SW 1271 (cell line): ENCODE measurements at regions not wholly inside any gene's neighbourhood (a gene's known extent, or its start where the extent isn't known, plus 50 kb on each side); places are given as distances from the start of the nearest gene placed in this dataset.

ENCODE experiments used
- DNase-seq, 2 experiments: peaks; one replicate each; lab custom pipeline; 2025; lab: John Stamatoyannopoulos, UW

- DNase-seq, result no peak
Measured at GRCh38 chr16:31701734-31702133, 171.9 kb upstream of the ZNF267 start.

- DNase-seq, result no peak
Measured at GRCh38 chr16:31702796-31703195, 170.8 kb upstream of the ZNF267 start.

DNA sequence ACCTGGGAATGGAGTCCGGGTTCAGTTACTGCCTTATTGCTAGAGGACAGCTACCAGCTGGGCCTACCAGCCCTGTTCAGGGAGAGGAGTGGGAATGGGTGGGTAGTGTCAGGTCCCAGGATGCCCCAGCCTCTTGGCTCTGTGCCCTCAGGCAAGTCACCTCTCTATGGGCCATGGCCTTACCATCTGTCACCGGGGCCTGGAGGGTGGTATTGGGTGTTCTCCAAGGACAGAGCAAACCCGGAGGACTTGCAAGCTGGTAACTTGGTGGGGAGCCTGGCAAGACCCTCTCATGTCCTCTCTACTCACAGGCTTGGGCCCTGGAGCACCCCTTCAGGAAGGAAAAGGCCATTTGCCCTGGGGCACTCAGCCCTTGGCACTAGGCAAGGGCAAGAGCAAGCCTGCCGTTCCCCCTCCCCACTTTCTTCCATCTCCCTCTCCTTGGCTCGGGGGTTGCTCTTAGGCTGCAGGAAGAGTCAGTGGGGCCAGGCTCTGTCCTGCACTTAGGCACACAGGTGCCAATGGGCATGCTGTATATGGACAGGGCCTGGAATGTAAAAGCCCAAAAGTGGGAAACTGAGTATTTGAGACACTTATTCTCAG lies 170.0 kb upstream of the ZNF267 start:
- no peak for DNase-seq

DNA sequence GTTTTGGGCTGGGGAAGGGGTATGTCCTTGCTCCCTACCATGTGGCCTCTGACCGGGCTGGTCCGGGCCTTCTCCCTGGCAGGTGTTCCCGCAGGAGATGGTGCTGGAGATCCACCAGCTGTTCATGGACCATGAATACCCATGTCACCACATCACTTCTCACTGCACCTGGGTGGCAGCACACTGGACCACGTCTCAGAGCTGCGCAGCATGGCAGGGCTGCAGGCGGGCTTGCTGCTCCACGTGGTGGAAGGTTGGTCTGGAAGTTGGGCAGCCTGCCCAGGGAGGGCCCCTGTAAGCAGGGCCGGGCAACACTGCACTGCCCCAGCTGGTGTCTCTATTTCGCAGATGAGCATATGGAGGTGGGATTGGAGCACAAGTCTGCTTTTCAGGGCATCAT lies 169.5 kb upstream of the ZNF267 start:
- DNase-seq, result no peak

DNA sequence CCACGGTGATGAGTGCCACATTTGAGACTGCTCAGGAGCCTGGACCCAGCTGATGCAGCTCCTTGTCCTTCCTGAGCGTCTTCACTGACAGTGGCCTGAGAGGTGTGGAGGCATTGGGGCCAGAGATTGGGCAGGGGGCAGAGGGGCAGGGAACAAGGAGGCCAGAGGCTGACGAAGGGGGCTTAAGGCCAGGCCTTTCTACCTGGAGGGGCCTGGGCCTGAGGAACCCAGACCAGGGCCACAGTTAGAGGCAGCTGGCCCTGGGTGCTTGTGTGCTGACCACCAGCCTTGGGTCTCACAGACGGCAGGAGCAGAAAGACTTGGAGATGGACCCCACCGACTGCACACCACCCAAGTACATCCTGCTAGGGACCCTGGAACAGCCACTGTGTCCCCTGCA lies 168.2 kb upstream of the ZNF267 start:
- DNase-seq, result no peak

- no peak for DNase-seq
Measured at GRCh38 chr16:31706318-31706717, 167.3 kb upstream of the ZNF267 start.

GRCh38 chr16:31706925-31707324 lies 166.7 kb upstream of the ZNF267 start:
- DNase-seq, result no peak

GRCh38 chr16:31707743-31708335 lies 165.8 kb upstream of the ZNF267 start:
- DNase-seq, result no peak

GRCh38 chr16:31708348-31708747 lies 165.3 kb upstream of the ZNF267 start:
- DNase-seq, result no peak

DNA sequence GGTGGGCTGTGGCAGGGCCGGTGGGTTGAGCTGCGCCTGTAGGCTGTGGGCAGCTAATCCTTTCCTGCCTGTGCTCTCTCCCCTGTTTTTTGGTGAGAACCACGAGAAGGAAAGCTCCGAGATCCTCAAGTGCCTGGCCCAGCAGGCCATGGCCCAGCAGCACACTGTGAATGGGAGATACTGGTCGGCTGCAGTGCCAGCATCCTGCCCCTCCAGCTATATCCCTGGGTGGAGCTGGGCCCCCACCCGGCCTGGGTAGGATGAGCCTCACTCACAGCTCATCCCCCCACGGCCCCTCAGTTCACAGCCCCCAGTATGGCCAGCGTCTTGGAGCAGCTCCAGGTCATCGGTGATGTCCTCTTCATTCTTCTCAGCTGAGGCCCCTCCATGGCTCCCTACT lies 164.4 kb upstream of the ZNF267 start:
- no peak for DNase-seq

DNA sequence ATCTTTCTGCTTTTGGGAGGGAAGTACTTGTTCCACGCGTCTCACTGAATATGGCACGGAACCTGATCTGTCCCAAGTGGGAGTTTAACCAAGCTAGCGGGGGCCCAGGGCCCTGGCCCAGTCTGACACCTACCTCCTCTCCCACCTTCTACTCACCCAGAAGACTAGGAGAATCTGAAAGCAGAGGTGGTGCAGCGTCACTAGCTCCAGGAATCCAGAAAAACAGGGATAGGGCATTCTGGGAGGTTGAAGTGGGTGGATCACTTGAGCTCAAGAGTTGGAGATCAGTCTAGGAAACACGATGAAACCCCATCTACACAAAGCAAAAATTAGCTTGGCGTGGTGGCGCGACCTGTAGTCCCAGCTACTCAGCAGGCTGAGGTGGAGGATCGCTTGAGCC lies 163.5 kb upstream of the ZNF267 start:
- DNase-seq, result no peak

DNA sequence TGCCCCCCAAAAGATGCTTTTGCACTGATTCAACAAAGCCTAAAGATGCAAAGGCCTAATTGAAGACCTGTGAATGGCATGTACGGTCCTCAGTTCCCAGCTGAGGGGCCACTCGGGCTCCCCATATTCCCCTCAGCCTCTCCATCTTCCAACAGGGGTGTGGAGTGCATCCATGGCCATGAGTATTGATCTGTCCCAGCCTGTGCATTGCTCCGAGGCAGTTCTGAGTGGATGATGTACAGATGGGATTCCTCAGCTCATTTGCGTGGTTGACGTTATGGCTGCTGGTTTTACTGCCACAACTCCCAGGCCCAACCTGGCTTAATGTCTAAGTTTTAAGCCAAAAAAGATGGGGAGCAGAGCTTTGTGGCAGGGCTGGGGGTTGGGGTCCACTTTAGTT lies 162.7 kb upstream of the ZNF267 start:
- no peak for DNase-seq

- DNase-seq, result no peak
Measured at GRCh38 chr16:31711344-31711845, 162.2 kb upstream of the ZNF267 start.

- DNase-seq, result no peak
Measured at GRCh38 chr16:31712064-31712540, 161.5 kb upstream of the ZNF267 start.

GRCh38 chr16:31713071-31713944 lies 160.3 kb upstream of the ZNF267 start:
- peak; percentile 87 to 94 for DNase-seq

DNA sequence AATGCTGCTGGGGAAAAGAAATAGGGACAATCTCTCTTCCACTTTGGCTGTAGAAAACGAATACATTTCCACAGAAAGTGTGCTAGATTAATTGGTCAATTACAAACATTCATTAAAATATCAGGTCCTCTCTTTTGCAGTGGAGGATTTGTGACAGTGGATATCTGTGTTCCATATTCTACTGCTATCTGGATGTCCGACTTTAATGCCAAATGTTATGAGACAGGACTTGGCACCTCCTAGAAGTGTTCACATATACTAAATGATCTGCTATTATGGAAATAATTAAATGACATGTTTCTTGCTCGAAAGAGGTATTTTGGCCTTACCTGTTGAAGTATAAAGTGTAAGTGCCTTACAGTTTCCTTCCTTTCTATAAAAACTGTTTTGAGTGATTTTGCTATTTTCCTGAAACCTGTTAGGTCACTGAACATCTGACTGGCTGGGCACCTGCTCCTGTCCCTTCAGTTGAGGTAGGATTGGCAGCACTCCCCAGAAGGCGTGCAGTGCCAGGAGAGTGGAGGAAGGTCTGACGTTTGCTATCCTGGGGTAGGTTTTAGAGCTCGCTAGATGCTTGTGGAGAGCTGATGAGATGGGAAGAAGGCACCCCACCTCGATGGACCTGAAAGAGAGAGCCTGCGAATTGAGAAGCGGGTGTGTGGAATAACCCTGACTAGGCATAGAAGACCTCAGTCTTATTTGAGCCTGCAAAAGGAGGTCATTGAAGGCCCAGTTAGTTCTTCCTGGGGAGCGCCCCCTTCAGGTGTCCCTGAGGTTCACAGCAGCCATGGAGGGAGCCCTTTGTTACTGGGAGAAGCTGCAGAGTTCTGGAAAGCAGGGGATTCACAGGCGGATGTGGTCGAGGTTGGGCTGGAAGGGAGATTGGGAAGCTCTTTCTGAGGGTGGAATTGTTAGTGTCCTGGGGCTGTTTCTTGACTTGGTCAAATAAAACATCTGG lies 159.4 kb upstream of the ZNF267 start:
- DNase-seq, result no peak

DNA sequence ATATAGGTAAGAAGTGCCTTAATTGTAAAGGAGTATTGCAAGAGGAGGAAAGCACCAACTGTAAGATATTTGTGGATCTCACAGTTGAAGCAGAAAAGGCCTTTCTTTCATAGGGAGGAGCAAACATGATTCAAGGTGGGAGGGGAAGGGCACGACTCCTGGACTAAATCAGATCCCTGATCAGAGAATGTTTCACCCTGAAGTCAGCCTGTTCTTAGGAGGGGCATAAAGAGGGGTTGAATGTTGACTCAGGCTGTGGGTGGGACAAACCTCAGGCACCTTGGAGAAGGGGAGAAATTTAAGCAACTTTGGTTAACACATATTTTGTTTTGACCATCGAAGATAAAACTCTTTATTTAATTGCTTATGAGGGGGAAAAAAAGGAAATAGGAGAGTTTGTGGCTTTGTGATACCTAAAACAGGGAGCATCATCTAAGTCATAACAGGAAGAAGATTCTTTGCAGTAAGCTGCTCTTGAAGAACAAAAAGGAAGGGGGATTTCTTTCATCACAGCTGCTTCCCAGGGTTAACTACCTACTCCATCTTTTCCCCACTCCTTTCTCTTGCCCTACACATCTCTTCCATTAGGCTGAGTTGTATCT lies 158.6 kb upstream of the ZNF267 start:
- no peak for DNase-seq

GRCh38 chr16:31715915-31716314 lies 157.7 kb upstream of the ZNF267 start:
- DNase-seq, result no peak

DNA sequence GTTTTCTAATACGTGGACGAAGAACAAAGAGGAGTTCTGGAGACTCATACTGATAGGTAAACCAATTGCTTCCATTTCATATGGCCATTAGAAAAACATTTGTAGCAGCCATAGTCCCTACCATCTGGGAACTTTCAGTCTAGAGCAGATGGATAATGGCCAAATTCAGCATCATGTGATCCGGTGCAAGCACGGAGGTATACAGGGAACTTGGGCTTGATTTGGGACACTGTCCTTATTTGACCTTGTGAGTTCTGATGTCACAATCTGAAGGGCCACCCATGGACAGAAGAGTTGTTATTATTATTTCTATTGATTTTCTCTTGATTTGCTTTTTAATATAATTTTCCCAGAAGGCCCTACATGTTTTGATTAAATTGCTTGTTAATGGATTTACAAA lies 154.6 kb upstream of the ZNF267 start:
- DNase-seq, result no peak

GRCh38 chr16:31727553-31727952 lies 146.1 kb upstream of the ZNF267 start:
- DNase-seq, result no peak

GRCh38 chr16:31734265-31734664 lies 139.3 kb upstream of the ZNF267 start:
- DNase-seq, result no peak
